ENCODE measurements at regions not wholly inside any gene's neighbourhood (a gene's known extent, or its start where the extent isn't known, plus 50 kb on each side); places are given as distances from the start of the nearest gene placed in this dataset.

DNA sequence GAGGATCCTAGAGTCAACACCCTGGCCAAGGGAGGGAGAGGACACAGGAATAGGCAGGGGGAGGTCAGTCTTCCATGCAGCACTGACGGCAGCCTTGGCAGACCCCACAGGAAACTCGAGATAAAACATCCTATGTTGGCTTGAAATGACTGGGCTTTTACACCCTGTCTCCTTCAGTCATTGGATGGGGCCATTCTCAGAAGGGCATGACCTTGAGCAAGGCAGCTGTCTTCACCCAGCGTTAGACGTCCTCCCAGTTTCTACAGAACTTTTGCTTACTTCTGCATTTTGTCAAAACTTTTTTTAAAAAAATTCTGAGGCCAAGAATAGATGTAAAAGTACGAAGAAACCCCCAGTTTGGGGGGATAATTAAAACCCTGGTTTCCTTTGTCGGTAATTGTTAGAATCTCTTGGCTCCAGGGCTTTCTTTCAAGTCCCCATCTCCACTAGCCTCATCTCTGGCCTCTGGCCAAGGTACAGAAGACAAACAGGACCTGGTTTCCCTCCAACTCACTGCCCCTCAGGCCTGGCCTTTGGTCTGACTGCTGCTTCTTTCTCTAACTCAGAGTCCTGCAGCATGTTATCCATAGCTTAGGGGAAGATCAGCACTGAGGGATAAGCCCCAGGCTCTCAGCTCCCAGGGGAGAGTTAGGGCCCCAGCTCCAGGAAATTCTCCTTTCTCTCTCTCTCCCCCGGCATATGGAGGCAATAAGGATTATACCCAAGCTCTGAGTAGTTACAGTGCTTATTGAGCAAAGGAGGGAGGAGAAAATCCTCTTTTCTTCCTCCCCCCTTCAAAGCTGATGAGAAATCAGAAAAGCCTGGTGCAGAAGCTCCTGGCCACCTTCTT is 51.6 kb upstream of the KCND3 start:
- DNase-seq (ENCODE audit: low read depth in 1 of 2, low spot score in 2 of 2), result no peak
- Histone ChIP-seq H3K4me3 (no peak overlapping the region), H3K4me1 (replicated peaks) (no peaks in the 10 kb centered on the region), H3K9me3 (replicated peaks) (no peaks in the 10 kb centered on the region), H3K36me3 (no peaks in the 10 kb centered on the region), H3K27me3 (replicated peaks) (no peaks in the 10 kb centered on the region), H3K27ac (no peak overlapping the region)

DNA sequence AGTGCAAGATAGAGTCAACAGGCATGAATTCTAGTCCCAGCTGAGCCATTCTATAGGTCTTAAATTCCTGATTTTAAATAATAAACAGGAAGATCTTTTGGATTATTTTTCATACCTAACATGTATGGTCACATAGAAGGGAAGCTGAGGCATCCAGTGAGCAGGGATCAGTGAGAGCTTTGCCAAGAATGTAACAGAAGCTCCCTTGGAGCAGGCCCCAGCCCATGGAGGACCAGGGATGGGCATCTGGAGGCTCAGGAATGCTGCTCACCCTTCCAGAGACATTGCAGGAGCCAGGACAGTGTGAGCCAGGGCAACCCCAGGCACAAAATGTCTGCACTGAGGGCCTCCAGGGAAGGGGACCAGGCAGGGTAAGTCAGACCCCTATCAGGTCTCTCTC is 54.4 kb upstream of the KCND3 start:
- DNase-seq (ENCODE audit: low read depth in 1 of 2, low spot score in 2 of 2), result no peak
- Histone ChIP-seq H3K4me3 (no peak overlapping the region), H3K27ac (no peak overlapping the region), H3K4me1 (replicated peaks) (no peaks in the 10 kb centered on the region), H3K27me3 (replicated peaks) (no peaks in the 10 kb centered on the region), H3K9me3 (replicated peaks) (no peaks in the 10 kb centered on the region), H3K36me3 (no peaks in the 10 kb centered on the region)

DNA sequence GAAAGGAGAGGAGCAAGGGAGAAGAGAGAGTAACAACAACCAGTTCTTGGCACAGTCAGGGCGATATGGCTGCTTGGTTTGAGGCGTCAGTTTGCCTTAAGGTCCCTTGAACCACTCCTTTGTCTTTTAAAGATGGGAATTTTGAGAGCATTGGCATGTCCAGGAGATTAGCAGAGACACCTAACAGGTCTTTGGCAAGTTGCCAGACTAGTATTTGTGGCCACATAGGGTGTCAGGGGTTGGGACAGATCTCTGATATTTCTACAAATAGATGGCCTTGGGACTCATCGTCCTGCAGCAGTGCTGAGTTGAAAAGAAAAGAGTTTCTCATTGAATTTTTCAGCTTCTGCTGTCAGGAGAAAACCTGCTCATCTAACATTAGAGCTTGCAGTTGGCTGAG is 55.3 kb upstream of the KCND3 start:
- Histone ChIP-seq H3K36me3 (no peaks in the 10 kb centered on the region), H3K4me3 (no peak overlapping the region), H3K27me3 (replicated peaks) (no peaks in the 10 kb centered on the region), H3K27ac (no peak overlapping the region), H3K9me3 (replicated peaks) (no peaks in the 10 kb centered on the region), H3K4me1 (replicated peaks) (no peaks in the 10 kb centered on the region)
- no peak for DNase-seq (ENCODE audit: low read depth in 1 of 2, low spot score in 2 of 2)

DNA sequence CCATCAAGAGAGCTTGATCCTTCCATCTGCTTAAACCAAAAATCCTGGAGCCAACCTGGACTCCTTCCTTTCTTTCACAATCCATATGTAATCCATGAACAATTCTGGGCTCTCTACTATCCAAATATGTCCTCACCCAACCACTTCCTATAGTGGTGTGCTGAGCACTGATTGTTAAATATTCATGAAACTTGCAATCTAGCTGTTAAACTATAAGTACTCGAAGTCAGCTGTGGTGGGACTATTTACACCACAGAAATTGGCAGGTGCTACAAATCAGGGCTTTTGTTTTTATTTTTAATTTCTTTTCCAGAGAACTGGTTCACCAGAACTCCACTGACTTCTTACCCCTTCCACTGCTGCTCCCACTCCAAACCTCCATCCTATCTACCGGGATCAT is 57.2 kb upstream of the KCND3 start:
- Histone ChIP-seq H3K4me1 (replicated peaks) (no peaks in the 10 kb centered on the region), H3K36me3 (no peaks in the 10 kb centered on the region), H3K27ac (no peak overlapping the region), H3K27me3 (replicated peaks) (0 out of 2 replicates have a peak, but pooled peaks cover 2% of the 10 kb centered on the region), H3K9me3 (replicated peaks) (no peaks in the 10 kb centered on the region), H3K4me3 (no peak overlapping the region)
- no peak for DNase-seq (ENCODE audit: low read depth in 1 of 2, low spot score in 2 of 2)

DNA sequence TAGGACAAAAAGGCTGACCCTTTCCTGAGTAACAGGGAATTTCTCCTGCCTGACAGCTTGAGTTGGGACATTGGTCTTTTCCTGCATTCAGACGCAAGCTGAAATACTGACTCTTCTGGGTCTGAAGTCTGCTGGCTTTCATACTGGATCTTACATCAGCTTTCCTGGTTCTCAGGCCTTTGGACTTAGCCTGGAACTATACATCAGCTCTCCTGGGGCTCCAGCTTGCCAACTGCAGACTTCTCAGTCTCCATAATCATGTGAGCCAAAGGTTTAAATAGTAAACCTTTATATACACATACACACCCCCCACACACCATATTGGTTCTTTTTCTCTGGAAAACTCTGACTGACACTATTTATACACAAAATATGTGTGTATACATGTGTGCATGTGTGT is 59.0 kb upstream of the KCND3 start:
- Histone ChIP-seq H3K4me1 (replicated peaks) (no peaks in the 10 kb centered on the region), H3K27ac (no peak overlapping the region), H3K27me3 (replicated peaks) (0 out of 2 replicates have a peak, but pooled peaks cover 2% of the 10 kb centered on the region), H3K4me3 (no peak overlapping the region), H3K9me3 (replicated peaks) (no peaks in the 10 kb centered on the region), H3K36me3 (no peaks in the 10 kb centered on the region)
- no peak for DNase-seq (ENCODE audit: low read depth in 1 of 2, low spot score in 2 of 2)

DNA sequence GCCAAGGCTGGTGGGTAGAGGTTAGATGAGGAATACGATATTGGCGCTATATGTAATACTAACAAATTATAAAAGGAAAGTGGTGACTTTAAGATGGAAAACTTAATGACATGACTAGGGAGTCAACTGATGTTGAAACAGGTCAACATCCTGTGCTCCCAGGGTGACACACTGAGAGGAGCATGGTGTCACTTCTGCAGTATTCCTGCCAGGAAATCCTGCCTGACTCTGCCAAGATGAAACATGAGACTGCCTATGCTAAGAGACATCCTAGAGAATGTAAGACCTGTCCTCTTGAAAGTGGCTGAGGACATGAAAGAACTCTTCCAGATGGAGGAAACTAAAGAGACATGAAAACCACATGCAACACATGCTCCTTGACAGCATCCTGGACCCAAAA is 65.0 kb upstream of the KCND3 start:
- Histone ChIP-seq H3K27ac (no peak overlapping the region), H3K4me1 (replicated peaks) (no peaks in the 10 kb centered on the region)
- no peak for DNase-seq (ENCODE audit: low read depth in 1 of 2, low spot score in 2 of 2)

DNA sequence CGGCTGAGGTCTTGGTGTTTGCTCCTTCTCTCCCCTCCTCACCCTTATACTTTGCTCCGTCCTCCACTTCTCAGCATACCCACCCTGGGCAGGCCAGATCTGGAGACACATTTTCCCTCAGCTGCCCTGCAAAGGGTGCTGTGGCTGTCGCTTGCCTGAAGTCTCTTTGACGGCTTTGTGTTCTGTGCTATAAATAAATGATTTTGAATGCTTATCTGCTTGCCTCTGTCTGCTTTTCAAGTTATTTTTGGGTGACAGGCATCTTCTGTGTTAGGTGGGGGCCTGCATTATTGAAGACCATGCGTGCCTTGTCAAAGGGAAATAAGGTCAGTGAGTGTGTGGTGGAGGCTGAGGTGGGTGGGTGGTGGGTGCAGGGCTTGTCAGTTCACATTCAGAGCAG is 66.9 kb upstream of the KCND3 start:
- H3K4me1 ChIP-seq (replicated peaks), result no peaks in the 10 kb centered on the region
- peaks cover under 1% of the 10 kb centered on the region; the same call in 1 of the 2 replicates for H3K27me3 ChIP-seq (replicated peaks)
- no peak overlapping the region for H3K27ac ChIP-seq
- no peaks in the 10 kb centered on the region for H3K36me3 ChIP-seq
- H3K4me3 ChIP-seq, result no peak overlapping the region
- no peaks in the 10 kb centered on the region for H3K9me3 ChIP-seq (replicated peaks)
- DNase-seq (ENCODE audit: low read depth in 1 of 2, low spot score in 2 of 2), result no peak

More for the DNA sequence above, 65.0 kb upstream of the KCND3 start:
- Histone ChIP-seq H3K27me3 (replicated peaks) (0 out of 2 replicates have a peak, but pooled peaks cover 2% of the 10 kb centered on the region), H3K9me3 (replicated peaks) (no peaks in the 10 kb centered on the region), H3K36me3 (no peaks in the 10 kb centered on the region), H3K4me3 (no peak overlapping the region)

DNA sequence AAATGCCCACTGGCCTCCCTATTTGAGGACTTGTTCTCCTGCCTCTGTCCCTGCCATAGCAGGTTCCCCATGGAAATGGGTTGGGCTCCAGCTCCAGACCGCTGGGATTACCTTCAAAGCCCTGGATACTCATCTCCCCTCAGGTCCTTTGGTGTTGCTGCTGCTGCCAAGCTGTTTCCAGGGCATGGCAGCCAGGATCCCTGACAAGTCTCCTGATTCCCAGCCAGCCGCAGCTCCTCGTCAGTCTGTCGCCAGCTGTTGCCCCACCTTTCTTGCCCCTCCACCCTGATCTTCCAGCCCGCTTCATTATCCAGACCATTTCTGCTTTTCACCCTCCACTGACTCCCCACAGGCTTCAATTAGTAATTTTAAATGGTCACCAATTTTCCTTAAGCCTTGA is 68.3 kb upstream of the KCND3 start:
- H3K4me1 ChIP-seq (replicated peaks), result no peaks in the 10 kb centered on the region
- DNase-seq (ENCODE audit: low read depth in 1 of 2, low spot score in 2 of 2), result no peak
- H3K36me3 ChIP-seq, result no peaks in the 10 kb centered on the region
- H3K27me3 ChIP-seq (replicated peaks), result no peaks in the 10 kb centered on the region; the same call in 1 of the 2 replicates
- H3K27ac ChIP-seq, result no peak overlapping the region
- H3K9me3 ChIP-seq (replicated peaks), result no peaks in the 10 kb centered on the region
- H3K4me3 ChIP-seq, result no peak overlapping the region

DNA sequence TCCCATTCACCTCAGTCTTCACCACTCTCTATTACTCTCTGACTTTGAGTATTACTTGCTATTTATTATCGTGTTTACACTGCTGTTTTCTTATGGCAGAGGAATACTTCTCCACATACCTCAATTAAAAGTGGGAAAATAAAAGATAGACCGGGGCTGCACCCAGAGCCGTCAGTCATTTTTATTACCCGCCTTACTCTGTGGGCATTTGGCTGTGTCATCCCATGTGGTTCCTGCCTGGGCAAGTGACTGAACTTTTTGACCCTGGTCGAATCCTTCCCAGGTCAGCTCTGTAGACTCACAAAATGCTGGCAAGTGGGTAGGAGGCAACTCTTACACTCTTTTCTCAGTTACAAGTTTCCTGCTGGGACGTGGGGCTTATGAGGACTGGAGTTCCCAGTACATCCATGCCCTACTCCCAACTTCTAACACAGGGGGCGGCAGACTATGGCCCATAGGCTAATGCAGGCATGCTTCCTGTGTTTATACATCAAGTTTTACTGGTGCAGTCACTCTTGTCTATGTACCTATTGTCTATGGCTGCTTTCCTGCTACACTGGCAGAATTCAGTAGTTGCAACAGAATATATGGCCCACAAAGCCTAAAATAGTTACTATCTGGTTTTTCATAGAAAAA is 69.5 kb upstream of the KCND3 start:
- Histone ChIP-seq H3K27ac (no peak overlapping the region), H3K4me1 (replicated peaks) (no peaks in the 10 kb centered on the region), H3K27me3 (replicated peaks) (peaks cover 4% of the 10 kb centered on the region; the same call in 1 of the 2 replicates), H3K36me3 (no peaks in the 10 kb centered on the region), H3K9me3 (replicated peaks) (no peaks in the 10 kb centered on the region), H3K4me3 (no peak overlapping the region)
- no peak for DNase-seq (ENCODE audit: low read depth in 1 of 2, low spot score in 2 of 2)

DNA sequence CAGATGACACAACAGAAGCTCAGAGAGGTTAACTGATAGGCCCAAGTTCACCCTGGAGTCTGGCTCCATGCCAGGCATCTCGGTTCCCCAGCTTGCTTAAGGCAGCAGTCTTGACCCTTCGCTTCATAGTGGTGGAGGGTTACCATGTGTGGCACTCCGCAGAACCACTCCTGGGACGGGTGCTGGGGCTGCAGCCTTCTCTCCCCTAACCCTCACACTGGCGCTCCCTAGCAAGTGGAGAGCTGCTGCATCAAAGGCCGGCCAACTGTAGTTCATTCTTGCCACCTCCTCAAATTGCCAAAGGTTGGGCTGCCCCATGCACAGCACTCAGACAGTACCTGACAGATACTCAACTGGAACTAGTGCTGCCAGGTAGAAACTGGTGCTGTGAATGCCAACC is 70.2 kb upstream of the KCND3 start:
- Histone ChIP-seq H3K27me3 (replicated peaks) (peaks cover 8% of the 10 kb centered on the region; the same call in 1 of the 2 replicates), H3K4me1 (replicated peaks) (no peaks in the 10 kb centered on the region), H3K36me3 (no peaks in the 10 kb centered on the region), H3K27ac (no peak overlapping the region), H3K4me3 (no peak overlapping the region), H3K9me3 (replicated peaks) (no peaks in the 10 kb centered on the region)
- DNase-seq (ENCODE audit: low read depth in 1 of 2, low spot score in 2 of 2), result no peak

DNA sequence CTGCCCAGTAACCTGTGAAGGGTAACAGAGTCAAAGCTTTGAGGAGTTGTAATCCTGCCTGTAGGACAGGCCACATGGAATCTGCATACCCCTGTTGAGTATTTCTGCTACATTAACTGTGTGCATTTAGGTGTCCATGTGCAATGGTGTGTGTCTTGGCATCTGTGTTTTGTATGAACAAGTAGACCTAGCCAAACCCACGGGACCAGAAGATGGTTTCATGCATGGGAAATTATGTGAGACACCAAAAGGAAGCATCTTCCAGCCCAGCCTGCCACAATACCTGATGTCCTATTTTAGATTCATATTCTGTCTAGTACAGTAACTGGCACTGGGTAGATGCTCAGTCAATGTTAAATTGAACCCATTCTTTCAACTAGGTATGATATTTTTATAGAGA is 70.8 kb upstream of the KCND3 start:
- DNase-seq (ENCODE audit: low read depth in 1 of 2, low spot score in 2 of 2), result no peak
- Histone ChIP-seq H3K9me3 (replicated peaks) (no peaks in the 10 kb centered on the region), H3K4me1 (replicated peaks) (no peaks in the 10 kb centered on the region), H3K36me3 (no peaks in the 10 kb centered on the region), H3K4me3 (no peak overlapping the region), H3K27me3 (replicated peaks) (peaks cover 14% of the 10 kb centered on the region; the same call in 1 of the 2 replicates), H3K27ac (no peak overlapping the region)

DNA sequence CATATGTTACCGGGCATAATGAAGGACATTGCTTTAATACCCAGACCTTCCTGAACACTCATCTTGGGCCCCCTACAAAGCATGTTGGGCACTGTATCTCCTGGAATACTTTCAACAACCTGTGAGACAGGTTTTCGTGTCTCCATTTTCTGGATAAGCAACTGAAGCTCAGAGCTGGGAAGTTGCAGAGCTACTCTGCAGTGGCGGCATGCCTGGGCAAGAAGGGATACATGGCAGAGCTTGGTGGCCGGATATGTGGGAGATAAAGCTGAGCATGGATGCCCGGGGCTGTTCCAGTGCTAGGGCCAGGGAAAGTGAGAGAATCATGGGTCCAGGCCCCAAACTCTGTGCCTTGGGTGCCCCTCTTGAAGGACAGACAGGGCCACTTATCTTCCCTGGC is 71.6 kb upstream of the KCND3 start:
- H3K4me1 ChIP-seq (replicated peaks), result no peaks in the 10 kb centered on the region
- peaks cover 22% of the 10 kb centered on the region; the same call in 1 of the 2 replicates for H3K27me3 ChIP-seq (replicated peaks)
- H3K4me3 ChIP-seq, result no peak overlapping the region
- no peaks in the 10 kb centered on the region for H3K36me3 ChIP-seq
- H3K27ac ChIP-seq, result no peak overlapping the region
- no peaks in the 10 kb centered on the region for H3K9me3 ChIP-seq (replicated peaks)
- no peak for DNase-seq (ENCODE audit: low read depth in 1 of 2, low spot score in 2 of 2)

DNA sequence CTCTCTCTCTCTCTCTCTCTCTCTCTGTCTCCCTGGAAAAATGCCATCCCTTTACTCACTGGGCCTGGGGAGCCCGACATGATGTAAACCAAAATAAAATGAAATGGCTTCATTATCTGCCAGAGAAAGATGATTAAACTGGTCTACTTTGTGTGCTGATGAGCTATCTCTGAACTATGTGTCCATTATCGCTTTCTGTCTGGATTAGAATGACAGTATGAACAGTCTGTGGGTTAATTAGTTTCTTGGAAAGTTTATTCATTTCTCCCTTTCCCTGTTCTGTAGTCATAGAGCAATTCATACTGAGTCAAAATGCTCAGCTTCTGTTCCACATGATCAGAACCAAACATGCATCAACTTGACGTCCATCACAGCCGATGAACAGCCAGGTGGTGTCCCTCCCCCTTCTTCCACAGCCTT is 72.4 kb upstream of the KCND3 start:
- no peaks in the 10 kb centered on the region for H3K9me3 ChIP-seq (replicated peaks)
- H3K27me3 ChIP-seq (replicated peaks), result peaks cover 22% of the 10 kb centered on the region; the same call in 1 of the 2 replicates
- H3K4me1 ChIP-seq (replicated peaks), result no peaks in the 10 kb centered on the region
- no peak for DNase-seq (ENCODE audit: low read depth in 1 of 2, low spot score in 2 of 2)
- H3K27ac ChIP-seq, result no peak overlapping the region
- H3K36me3 ChIP-seq, result no peaks in the 10 kb centered on the region
- H3K4me3 ChIP-seq, result no peak overlapping the region
